ENCODE measurements at regions not wholly inside any gene's neighbourhood (a gene's known extent, or its start where the extent isn't known, plus 50 kb on each side); places are given as distances from the start of the nearest gene placed in this dataset.

- Histone ChIP-seq H3K9me1 (replicated peaks; ENCODE audit: control insufficient read depth, extremely low read depth, insufficient read depth, low read length) (no peaks in the 10 kb centered on the region), H3K27me3 (ENCODE audit: control insufficient read depth in 2 of 2, insufficient read depth in 2 of 2, low read length in 2 of 2) (no peaks in the 10 kb centered on the region)
- CTCF ChIA-PET = no interaction called here
Observed at GRCh38 chr16:7239547-7239946, 93.1 kb upstream of the RBFOX1 start.

GRCh38 chr16:7236824-7237410, 95.7 kb upstream of the RBFOX1 start:
- BruUV-seq (replicated peaks) = no TSS peak
- POLR2A ChIA-PET = no interaction called here
- intact Hi-C loops (cut with micrococcal nuclease) = no loop called here

More at GRCh38 chr16:7239547-7239946, 93.1 kb upstream of the RBFOX1 start:
- Histone ChIP-seq H4K20me1 (replicated peaks; ENCODE audit: control insufficient read depth, extremely low read depth, insufficient read depth, low read length) (no peaks in the 10 kb centered on the region), H3K79me2 (ENCODE audit: control insufficient read depth, insufficient read depth, low read length) (no peaks in the 10 kb centered on the region), H3K9me3 (replicated peaks; ENCODE audit: control insufficient read depth, insufficient read depth, low read length) (peaks cover 8% of the 10 kb centered on the region), H3K27ac (ENCODE audit: insufficient read depth, low read depth, low read length) (no peak overlapping the region), H3K4me2 (ENCODE audit: insufficient read depth, low read length) (no peak overlapping the region), H3K4me3 (replicated peaks in 1 of 3; ENCODE audit: insufficient read depth in 1 of 3, low read depth in 1 of 3, low read length in 3 of 3) (no peak overlapping the region), H2AFZ (ENCODE audit: low read depth, low read length) (no peak overlapping the region), H3K36me3 (ENCODE audit: control insufficient read depth in 2 of 2, extremely low read depth in 1 of 2, insufficient read depth in 2 of 2, low read length in 2 of 2) (no peaks in the 10 kb centered on the region), H3K9ac (replicated peaks; ENCODE audit: extremely low read depth, insufficient read depth, low read length) (no peak overlapping the region), H3K4me1 (ENCODE audit: control insufficient read depth, extremely low read depth, insufficient read depth, low read length) (no peaks in the 10 kb centered on the region)
- dilution Hi-C loops (cut with MboI; ENCODE audit: extremely low pct_ligation_motif_present, low sequenced_read_pairs) (no loop called here), intact Hi-C loops (cut with micrococcal nuclease) (no loop called here)
- no peak for TF ChIP-seq MYC (IDR thresholded peaks at IDR 0.05; ENCODE audit: low read depth, low read length)
- no peak for TF ChIP-seq JUN (IDR thresholded peaks at IDR 0.05; ENCODE audit: borderline replicate concordance, insufficient read depth, insufficient read length, low read depth)
- no peak for TF ChIP-seq GATA2 (IDR thresholded peaks at IDR 0.05; ENCODE audit: insufficient read depth, insufficient read length, low read depth, low read length)
- no peak for TF ChIP-seq CTCF (IDR thresholded peaks at IDR 0.05; ENCODE audit: extremely low read depth in 1 of 2, insufficient read depth in 1 of 2, low read depth in 1 of 2, low read length in 2 of 2)
- no peak for DNase-seq (ENCODE audit: low read depth, low spot score)
- no peak for FAIRE-seq
- no TSS peak for BruUV-seq (replicated peaks)
- POLR2A ChIA-PET = no interaction called here

More at GRCh38 chr16:7236824-7237410, 95.7 kb upstream of the RBFOX1 start:
- TF ChIP-seq MAX (IDR thresholded peaks at IDR 0.05; ENCODE audit: insufficient read depth, insufficient read length) (no peak), EZH2 (IDR thresholded peaks at IDR 0.05; ENCODE audit: borderline replicate concordance, low read depth, low read length, severe bottlenecking) (no peak), GATA2 (IDR thresholded peaks at IDR 0.05; ENCODE audit: insufficient read depth, insufficient read length, low read depth, low read length) (no peak), POLR2A (IDR thresholded peaks at IDR 0.05; ENCODE audit: low read depth, low read length) (no peak)
- H3K9ac ChIP-seq (replicated peaks; ENCODE audit: extremely low read depth, insufficient read depth, low read length) = no peak overlapping the region
- H3K79me2 ChIP-seq (ENCODE audit: control insufficient read depth, insufficient read depth, low read length) = no peaks in the 10 kb centered on the region
- no peaks in the 10 kb centered on the region for H3K4me1 ChIP-seq (ENCODE audit: control insufficient read depth, extremely low read depth, insufficient read depth, low read length)
- dilution Hi-C loops (cut with MboI; ENCODE audit: extremely low pct_ligation_motif_present, low sequenced_read_pairs) = no loop called here
- no peaks in the 10 kb centered on the region for H3K9me1 ChIP-seq (replicated peaks; ENCODE audit: control insufficient read depth, extremely low read depth, insufficient read depth, low read length)
- no peaks in the 10 kb centered on the region for H3K27me3 ChIP-seq (ENCODE audit: control insufficient read depth in 2 of 2, insufficient read depth in 2 of 2, low read length in 2 of 2)
- no peak overlapping the region for H3K27ac ChIP-seq (ENCODE audit: insufficient read depth, low read depth, low read length)
- DNase-seq (ENCODE audit: low read depth, low spot score) = no peak
- H3K9me3 ChIP-seq (replicated peaks; ENCODE audit: control insufficient read depth, insufficient read depth, low read length) = peaks cover 5% of the 10 kb centered on the region
- no peak overlapping the region for H3K4me3 ChIP-seq (replicated peaks in 1 of 3; ENCODE audit: insufficient read depth in 1 of 3, low read depth in 1 of 3, low read length in 3 of 3)
- no peak overlapping the region for H3K4me2 ChIP-seq (ENCODE audit: insufficient read depth, low read length)
- CTCF ChIA-PET = no interaction called here
- no peak overlapping the region for H2AFZ ChIP-seq (ENCODE audit: low read depth, low read length)
- no peak for FAIRE-seq
- H4K20me1 ChIP-seq (replicated peaks; ENCODE audit: control insufficient read depth, extremely low read depth, insufficient read depth, low read length) = no peaks in the 10 kb centered on the region
- H3K36me3 ChIP-seq (ENCODE audit: control insufficient read depth in 2 of 2, extremely low read depth in 1 of 2, insufficient read depth in 2 of 2, low read length in 2 of 2) = no peaks in the 10 kb centered on the region
